Mucosa of descending colon (tissue), 3 donors: ENCODE measurements at regions not wholly inside any gene's neighbourhood (a gene's known extent, or its start where the extent isn't known, plus 50 kb on each side); places are given as distances from the start of the nearest gene placed in this dataset.
"Not testable (repeated sequence)": the region's sequence is repeated elsewhere in the genome, so short reads cannot be mapped to it uniquely, and the experiment has no call there.

Experiments used
- ATAC-seq: fragments of 200-7000 bp; cut with Tn5 transposase; one replicate; pipeline ENCODE4 v1.9.1; 2020; ENCODE audit warnings: mild to moderate bottlenecking, moderate library complexity
- DNase-seq, 3 donors: peaks; one replicate each; pipeline ENCODE4 v3.0.0-alpha.2; 2020
- H3K36me3 ChIP-seq: fragments of 200-600 bp; one replicate; pipeline ENCODE4 v1.8.0; 2021; ENCODE audit warnings: low read depth, mild to moderate bottlenecking
- H3K4me1 ChIP-seq: fragments of 200-600 bp; one replicate; pipeline ENCODE4 v1.8.0; 2021; ENCODE audit warnings: low read depth, mild to moderate bottlenecking
- H3K4me3 ChIP-seq: fragments of 200-600 bp; one replicate; pipeline ENCODE4 v1.8.0; 2021; ENCODE audit warnings: mild to moderate bottlenecking
- H3K9me3 ChIP-seq: fragments of 200-600 bp; one replicate; pipeline ENCODE4 v1.8.0; 2021; ENCODE audit warnings: mild to moderate bottlenecking
- CTCF ChIP-seq: fragments of 200-600 bp; IDR thresholded peaks from one replicate; pipeline ENCODE4 v1.8.0; 2022; ENCODE audit warnings: antibody characterized with exemption, mild to moderate bottlenecking
- intact Hi-C, 2 donors: fragments of 100-400 bp; cut with DNase I in 1 of 2; cut with micrococcal nuclease in 1 of 2; formaldehyde crosslinking; loops; one replicate each; pipeline versions ENCODE4 v1.11.0 to v1.11.1; 2022; cut with DNase I, micrococcal nuclease
- donor health status: DM: no; HTN: no; CAD: no; lungs with moderate emphysema.
- donor health status: DM: no; HTN: no; CAD: no.
- donor health status: DM: no; HTN: yes; CAD: no.

GRCh38 chr13:58704953-58705352, 1073.4 kb downstream of the PCDH17 start:
- intact Hi-C loops = no loop called here
- Histone ChIP-seq H3K4me3 (no peak overlapping the region), H3K36me3 (no peaks in the 10 kb centered on the region), H3K4me1 (no peaks in the 10 kb centered on the region), H3K9me3 (peaks cover 25% of the 10 kb centered on the region)
- DNase-seq = no peak
- ATAC-seq = no peak
- no peak for TF ChIP-seq CTCF

GRCh38 chr13:58706421-58706820, 1074.9 kb downstream of the PCDH17 start:
- Histone ChIP-seq H3K36me3 (no peaks in the 10 kb centered on the region), H3K4me3 (no peak overlapping the region), H3K4me1 (no peaks in the 10 kb centered on the region), H3K9me3 (peaks cover 39% of the 10 kb centered on the region)
- ATAC-seq (no peak), DNase-seq (no peak)
- intact Hi-C loops = no loop called here
- TF ChIP-seq CTCF = no peak

GRCh38 chr13:58712191-58712590, 1080.6 kb downstream of the PCDH17 start:
- intact Hi-C loops = no loop called here
- no peak for ATAC-seq
- peaks cover 49% of the 10 kb centered on the region for H3K9me3 ChIP-seq
- no peaks in the 10 kb centered on the region for H3K36me3 ChIP-seq
- TF ChIP-seq CTCF = no peak
- H3K4me1 ChIP-seq = no peaks in the 10 kb centered on the region
- no peak overlapping the region for H3K4me3 ChIP-seq
- DNase-seq = no peak

GRCh38 chr13:58714016-58714415, 1082.5 kb downstream of the PCDH17 start:
- ATAC-seq, intact Hi-C loops, H3K4me1 ChIP-seq, DNase-seq, H3K36me3 ChIP-seq, H3K4me3 ChIP-seq: not testable (repeated sequence)
- H3K9me3 ChIP-seq = peaks cover 41% of the 10 kb centered on the region

GRCh38 chr13:58721273-58721672, 1089.7 kb downstream of the PCDH17 start:
- no peak overlapping the region for H3K4me3 ChIP-seq
- H3K36me3 ChIP-seq = no peaks in the 10 kb centered on the region
- no peak for ATAC-seq
- intact Hi-C loops = no loop called here
- no peaks in the 10 kb centered on the region for H3K4me1 ChIP-seq
- no peak for DNase-seq
- no peak for TF ChIP-seq CTCF
- H3K9me3 ChIP-seq = peaks cover 17% of the 10 kb centered on the region

- Histone ChIP-seq H3K36me3 (no peaks in the 10 kb centered on the region), H3K4me3 (no peak overlapping the region), H3K4me1 (no peaks in the 10 kb centered on the region), H3K9me3 (peaks cover 44% of the 10 kb centered on the region)
- no peak for TF ChIP-seq CTCF
- ATAC-seq = no peak
- intact Hi-C loops = no loop called here
- no peak for DNase-seq
These were observed 1096.6 kb downstream of the PCDH17 start for GRCh38 chr13:58728126-58728525.
